NCI-H82 (cell line): ENCODE measurements at regions not wholly inside any gene's neighbourhood (a gene's known extent, or its start where the extent isn't known, plus 50 kb on each side); places are given as distances from the start of the nearest gene placed in this dataset.
A peak's percentile ranks its signal among the peaks of the same experiment; 100 is the strongest.
"Not testable (repeated sequence)": the region's sequence is repeated elsewhere in the genome, so short reads cannot be mapped to it uniquely, and the experiment has no call there.

Experiments
- DNase-seq: peaks from one replicate; lab custom pipeline; 2025; lab: John Stamatoyannopoulos, UW

GRCh38 chr3:197459571-197459970, 96.2 kb downstream of the BDH1 start:
- DNase-seq = not testable (repeated sequence)

GRCh38 chr3:197458906-197459470, 96.8 kb downstream of the BDH1 start:
- no peak for DNase-seq

GRCh38 chr3:197458179-197458707, 97.5 kb downstream of the BDH1 start:
- no peak for DNase-seq

GRCh38 chr3:197456261-197457091, 99.3 kb downstream of the BDH1 start:
- no peak for DNase-seq

- DNase-seq = not testable (repeated sequence)
These were observed 100.9 kb downstream of the BDH1 start for GRCh38 chr3:197454841-197455240.

- peak; percentile 49 for DNase-seq
These were observed 101.8 kb downstream of the BDH1 start for GRCh38 chr3:197454014-197454413.

- no peak for DNase-seq
These were observed 105.0 kb downstream of the BDH1 start for GRCh38 chr3:197450810-197451209.

GRCh38 chr3:197450308-197450707, 105.5 kb downstream of the BDH1 start:
- no peak for DNase-seq

GRCh38 chr3:197449181-197449580, 106.6 kb downstream of the BDH1 start:
- not testable (repeated sequence) for DNase-seq

- not testable (repeated sequence) for DNase-seq
These were observed 108.0 kb downstream of the BDH1 start for GRCh38 chr3:197447781-197448180.

- no peak for DNase-seq
These were observed 108.7 kb downstream of the BDH1 start for GRCh38 chr3:197447057-197447456.

- no peak for DNase-seq
These were observed 109.1 kb downstream of the BDH1 start for GRCh38 chr3:197446700-197447056.

GRCh38 chr3:197445896-197446699, 109.7 kb downstream of the BDH1 start:
- DNase-seq = no peak

GRCh38 chr3:197444793-197445379, 110.9 kb downstream of the BDH1 start:
- no peak for DNase-seq

- DNase-seq = no peak
These were observed 112.3 kb downstream of the BDH1 start for GRCh38 chr3:197443506-197443905.

GRCh38 chr3:197440717-197441303, 115.0 kb downstream of the BDH1 start:
- DNase-seq = no peak

- no peak for DNase-seq
These were observed 116.9 kb downstream of the BDH1 start for GRCh38 chr3:197438906-197439305.

GRCh38 chr3:197435426-197435825, 120.3 kb downstream of the BDH1 start:
- no peak for DNase-seq

GRCh38 chr3:197434830-197435229, 120.9 kb downstream of the BDH1 start:
- DNase-seq = no peak

GRCh38 chr3:197432384-197433127, 123.2 kb downstream of the BDH1 start:
- DNase-seq = no peak

- no peak for DNase-seq
These were observed 124.3 kb downstream of the BDH1 start for GRCh38 chr3:197431346-197431910.
